ENCODE measurements at regions not wholly inside any gene's neighbourhood (a gene's known extent, or its start where the extent isn't known, plus 50 kb on each side); places are given as distances from the start of the nearest gene placed in this dataset.

- Histone ChIP-seq H3K27me3 (ENCODE audit: insufficient read depth) (no peaks in the 10 kb centered on the region), H3K79me2 (replicated peaks; ENCODE audit: insufficient read depth) (no peaks in the 10 kb centered on the region)
- TF ChIP-seq JUNB (IDR thresholded peaks at IDR 0.05; ENCODE audit: unreplicated experiment), result no peak
Observed at GRCh38 chr4:157576671-157577217, 356.2 kb downstream of the GRIA2 start.

DNA sequence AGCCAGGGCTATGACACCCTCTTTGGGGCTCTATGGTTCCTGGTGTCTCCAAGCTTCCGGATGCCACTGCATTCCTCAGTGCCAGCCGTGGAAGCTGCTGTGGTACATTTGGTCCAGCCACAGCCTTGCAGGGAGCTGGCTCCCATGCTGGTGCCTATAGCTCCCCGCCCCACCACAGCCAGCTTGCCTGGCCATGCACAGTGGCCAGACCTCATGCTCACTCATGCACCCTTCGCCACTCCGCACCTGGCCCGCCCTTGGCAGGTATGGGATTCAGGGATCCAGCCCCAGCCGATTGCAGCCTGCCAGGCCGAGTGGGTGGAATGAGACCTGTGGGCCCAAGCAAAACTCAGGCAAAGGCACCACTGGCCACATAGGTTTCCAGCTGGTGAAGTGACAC lies 354.8 kb downstream of the GRIA2 start:
- Mint-ChIP-seq H3K27ac (no peak overlapping the region), H3K4me3 (no peak overlapping the region), H3K36me3 (ENCODE audit: low read depth) (no peaks in the 10 kb centered on the region), H3K9me3 (peaks cover 3% of the 10 kb centered on the region; the same call in 1 of the 3 replicates), H3K4me1 (no peaks in the 10 kb centered on the region; the same call in 2 of the 3 replicates), H3K27me3 (ENCODE audit: insufficient read depth, low read depth, poor library complexity) (no peaks in the 10 kb centered on the region)
- ATAC-seq (no peak), DNase-seq (ENCODE audit: low spot score) (no peak)
- Histone ChIP-seq H3F3A (replicated peaks; ENCODE audit: low read depth) (no peaks in the 10 kb centered on the region), H2AFZ (no peak overlapping the region), H4K20me1 (replicated peaks; ENCODE audit: insufficient read depth) (no peaks in the 10 kb centered on the region), H3K27ac (ENCODE audit: low read depth) (no peak overlapping the region), H3K79me2 (replicated peaks; ENCODE audit: insufficient read depth) (no peaks in the 10 kb centered on the region), H3K4me2 (no peak overlapping the region), H3K9me2 (ENCODE audit: insufficient read depth) (no peaks in the 10 kb centered on the region), H3K4me3 (no peak overlapping the region), H3K36me3 (ENCODE audit: insufficient read depth) (no peaks in the 10 kb centered on the region), H3K27me3 (ENCODE audit: insufficient read depth) (no peaks in the 10 kb centered on the region), H3K4me1 (ENCODE audit: insufficient read depth) (no peaks in the 10 kb centered on the region)
- TF ChIP-seq POLR2AphosphoS5 (IDR thresholded peaks at IDR 0.05; ENCODE audit: low read depth) (no peak), JUNB (IDR thresholded peaks at IDR 0.05; ENCODE audit: unreplicated experiment) (no peak), ZNF331 (CRISPR knock-in tag; IDR thresholded peaks at IDR 0.05; ENCODE audit: low read depth) (no peak)

More at GRCh38 chr4:157576671-157577217, 356.2 kb downstream of the GRIA2 start:
- Histone ChIP-seq H3K4me3 (no peak overlapping the region), H3K27ac (ENCODE audit: low read depth) (no peak overlapping the region), H3K36me3 (ENCODE audit: insufficient read depth) (no peaks in the 10 kb centered on the region), H3F3A (replicated peaks; ENCODE audit: low read depth) (no peaks in the 10 kb centered on the region), H3K4me1 (ENCODE audit: insufficient read depth) (no peaks in the 10 kb centered on the region), H3K9me2 (ENCODE audit: insufficient read depth) (no peaks in the 10 kb centered on the region), H4K20me1 (replicated peaks; ENCODE audit: insufficient read depth) (no peaks in the 10 kb centered on the region), H2AFZ (peak overlapping the region; percentile 53; the same call in 1 of the 2 replicates), H3K4me2 (no peak overlapping the region)
- H3K4me1 Mint-ChIP-seq, result no peaks in the 10 kb centered on the region
- no peak overlapping the region for H3K4me3 Mint-ChIP-seq
- no peaks in the 10 kb centered on the region for H3K27me3 Mint-ChIP-seq (ENCODE audit: insufficient read depth, low read depth, poor library complexity)
- H3K27ac Mint-ChIP-seq, result no peak overlapping the region
- ATAC-seq (no peak), DNase-seq (ENCODE audit: low spot score) (no peak)
- peaks cover 3% of the 10 kb centered on the region; the same call in 1 of the 3 replicates for H3K9me3 Mint-ChIP-seq
- no peaks in the 10 kb centered on the region for H3K36me3 Mint-ChIP-seq (ENCODE audit: low read depth)

DNA sequence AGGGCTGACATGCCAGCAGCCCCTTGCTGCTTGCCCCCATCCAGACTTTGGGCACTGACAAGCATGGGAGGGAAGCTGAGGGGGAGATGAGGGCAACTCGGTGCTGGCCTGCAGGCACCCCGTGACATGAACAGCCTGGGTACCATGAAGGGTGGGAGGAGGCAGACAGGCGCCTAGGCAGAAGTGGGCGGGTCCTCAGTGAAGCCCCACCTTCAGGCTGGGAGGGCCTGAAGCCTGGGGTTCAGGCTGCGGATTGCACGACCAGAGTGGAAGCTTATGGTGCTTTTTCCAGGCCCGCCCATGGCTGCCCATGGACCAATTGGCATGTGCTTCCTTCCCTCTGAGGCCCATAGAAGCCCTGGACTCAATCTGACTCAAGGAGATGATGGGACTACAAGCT lies 354.1 kb downstream of the GRIA2 start:
- ATAC-seq (no peak), DNase-seq (ENCODE audit: low spot score) (no peak)
- Histone ChIP-seq H3K4me1 (ENCODE audit: insufficient read depth) (no peaks in the 10 kb centered on the region), H3K27me3 (ENCODE audit: insufficient read depth) (no peaks in the 10 kb centered on the region), H3K36me3 (ENCODE audit: insufficient read depth) (no peaks in the 10 kb centered on the region), H3K4me2 (no peak overlapping the region), H3K27ac (ENCODE audit: low read depth) (no peak overlapping the region), H3F3A (replicated peaks; ENCODE audit: low read depth) (no peaks in the 10 kb centered on the region), H2AFZ (no peak overlapping the region), H4K20me1 (replicated peaks; ENCODE audit: insufficient read depth) (no peaks in the 10 kb centered on the region), H3K4me3 (no peak overlapping the region), H3K9me2 (ENCODE audit: insufficient read depth) (no peaks in the 10 kb centered on the region), H3K79me2 (replicated peaks; ENCODE audit: insufficient read depth) (no peaks in the 10 kb centered on the region)
- Mint-ChIP-seq H3K4me1 (no peaks in the 10 kb centered on the region; the same call in 2 of the 3 replicates), H3K9me3 (peaks cover 3% of the 10 kb centered on the region; the same call in 1 of the 3 replicates), H3K27ac (no peak overlapping the region), H3K36me3 (ENCODE audit: low read depth) (no peaks in the 10 kb centered on the region), H3K4me3 (no peak overlapping the region), H3K27me3 (ENCODE audit: insufficient read depth, low read depth, poor library complexity) (no peaks in the 10 kb centered on the region)
- TF ChIP-seq ZNF462 (CRISPR knock-in tag; IDR thresholded peaks at IDR 0.05), result no peak
- no peak for TF ChIP-seq ZNF331 (CRISPR knock-in tag; IDR thresholded peaks at IDR 0.05; ENCODE audit: low read depth)
- no peak for TF ChIP-seq NANOG (IDR thresholded peaks at IDR 0.05; ENCODE audit: borderline replicate concordance)
- TF ChIP-seq EZH2 (IDR thresholded peaks at IDR 0.05; ENCODE audit: low read depth, unreplicated experiment), result no peak
- TF ChIP-seq CREB1 (CRISPR knock-in tag; IDR thresholded peaks at IDR 0.05; ENCODE audit: low read depth), result no peak
- TF ChIP-seq JUNB (IDR thresholded peaks at IDR 0.05; ENCODE audit: unreplicated experiment), result no peak
- no peak for TF ChIP-seq ZNF114 (CRISPR knock-in tag; IDR thresholded peaks at IDR 0.05)
- TF ChIP-seq POLR2AphosphoS5 (IDR thresholded peaks at IDR 0.05; ENCODE audit: low read depth), result no peak
- TF ChIP-seq ETS1 (IDR thresholded peaks at IDR 0.05), result no peak
